CD4-positive, alpha-beta T cell treated with Interferon gamma for 1 hour (primary cell): ENCODE measurements at regions not wholly inside any gene's neighbourhood (a gene's known extent, or its start where the extent isn't known, plus 50 kb on each side); places are given as distances from the start of the nearest gene placed in this dataset.
A peak's percentile ranks its signal among the peaks of the same experiment; 100 is the strongest.

ENCODE experiments used
- DNase-seq: peaks from one replicate; pipeline ENCODE4 v3.0.0-alpha.2; 2020

- no peak for DNase-seq
Observed at GRCh38 chr9:134251296-134252069, 74.8 kb upstream of the RXRA start.

GRCh38 chr9:134252084-134252830, 74.0 kb upstream of the RXRA start:
- no peak for DNase-seq

GRCh38 chr9:134253606-134254205, 72.5 kb upstream of the RXRA start:
- no peak for DNase-seq

GRCh38 chr9:134258332-134258731, 67.9 kb upstream of the RXRA start:
- DNase-seq = no peak

GRCh38 chr9:134258828-134259546, 67.3 kb upstream of the RXRA start:
- no peak for DNase-seq

- DNase-seq = no peak
Observed at GRCh38 chr9:134259708-134260107, 66.5 kb upstream of the RXRA start.

GRCh38 chr9:134260801-134261200, 65.5 kb upstream of the RXRA start:
- no peak for DNase-seq

- no peak for DNase-seq
Observed at GRCh38 chr9:134262035-134262434, 64.2 kb upstream of the RXRA start.

GRCh38 chr9:134263596-134263995, 62.7 kb upstream of the RXRA start:
- no peak for DNase-seq

- DNase-seq = no peak
Observed at GRCh38 chr9:134264169-134264568, 62.1 kb upstream of the RXRA start.

- DNase-seq = no peak
Observed at GRCh38 chr9:134265078-134265477, 61.2 kb upstream of the RXRA start.

GRCh38 chr9:134266418-134266817, 59.8 kb upstream of the RXRA start:
- DNase-seq = no peak

- no peak for DNase-seq
Observed at GRCh38 chr9:134267305-134267880, 58.9 kb upstream of the RXRA start.

- DNase-seq = peak; percentile 47
Observed at GRCh38 chr9:134267881-134268724, 58.2 kb upstream of the RXRA start.

GRCh38 chr9:134268747-134269146, 57.5 kb upstream of the RXRA start:
- no peak for DNase-seq

- DNase-seq = no peak
Observed at GRCh38 chr9:134271338-134272301, 54.6 kb upstream of the RXRA start.

GRCh38 chr9:134272302-134273023, 53.8 kb upstream of the RXRA start:
- no peak for DNase-seq

GRCh38 chr9:134273647-134274046, 52.6 kb upstream of the RXRA start:
- no peak for DNase-seq

- DNase-seq = no peak
Observed at GRCh38 chr9:134275375-134275774, 50.9 kb upstream of the RXRA start.
